ENCODE measurements at regions not wholly inside any gene's neighbourhood (a gene's known extent, or its start where the extent isn't known, plus 50 kb on each side); places are given as distances from the start of the nearest gene placed in this dataset.

- BruUV-seq (replicated peaks), result no TSS peak
- POLR2A ChIA-PET, result no interaction called here
Measured at GRCh38 chr2:12162269-12163247, 416.1 kb downstream of the LPIN1 start.

GRCh38 chr2:12163866-12164265, 417.4 kb downstream of the LPIN1 start:
- H3K79me2 ChIP-seq (ENCODE audit: insufficient read depth, low read depth, low read length), result no peaks in the 10 kb centered on the region

More at GRCh38 chr2:12162269-12163247, 416.1 kb downstream of the LPIN1 start:
- no peaks in the 10 kb centered on the region for H4K20me1 ChIP-seq (ENCODE audit: insufficient read depth, low read length)
- CTCF ChIA-PET (ENCODE audit: unreplicated experiment), result no interaction called here
- H3K4me1 ChIP-seq (ENCODE audit: insufficient read depth, low read length, poor library complexity, severe bottlenecking), result no peaks in the 10 kb centered on the region
- H3K79me2 ChIP-seq (ENCODE audit: insufficient read depth, low read depth, low read length), result no peaks in the 10 kb centered on the region
- H3K27ac ChIP-seq (ENCODE audit: low read depth, low read length, poor library complexity, severe bottlenecking), result no peak overlapping the region
- H3K9me2 ChIP-seq (ENCODE audit: insufficient read depth, low read length), result no peaks in the 10 kb centered on the region
- no peak for TF ChIP-seq EZH2phosphoT487 (IDR thresholded peaks at IDR 0.05; ENCODE audit: borderline replicate concordance, low read depth, low read length)
- no peak for TF ChIP-seq CTCF (conservative IDR thresholded peaks at IDR 0.05; ENCODE audit: low read length)
- intact Hi-C loops (cut with micrococcal nuclease; ENCODE audit: unreplicated experiment), result no loop called here
- H2AFZ ChIP-seq (ENCODE audit: low read length), result no peak overlapping the region
- no peak overlapping the region for H3K4me2 ChIP-seq (ENCODE audit: low read length)
- H3K4me3 ChIP-seq (ENCODE audit: low read depth, low read length, poor library complexity, severe bottlenecking), result no peak overlapping the region
- no peaks in the 10 kb centered on the region for H3K9me3 ChIP-seq (ENCODE audit: low read length)
- no peaks in the 10 kb centered on the region for H3K36me3 ChIP-seq (ENCODE audit: insufficient read depth, low read length)
- no peak for DNase-seq (ENCODE audit: low spot score)

More at GRCh38 chr2:12163866-12164265, 417.4 kb downstream of the LPIN1 start:
- ChIA-PET CTCF (ENCODE audit: unreplicated experiment) (no interaction called here), POLR2A (interaction anchor here (0.5 to 0.9 kb wide), 2 partner anchors 15 to 40 kb away, joined by 3 to 7 read pairs; no protein-coding TSS in a partner anchor)
- no TSS peak for BruUV-seq (replicated peaks)
- Histone ChIP-seq H3K4me2 (ENCODE audit: low read length) (no peak overlapping the region), H4K20me1 (ENCODE audit: insufficient read depth, low read length) (no peaks in the 10 kb centered on the region), H3K36me3 (ENCODE audit: insufficient read depth, low read length) (no peaks in the 10 kb centered on the region), H3K4me3 (ENCODE audit: low read depth, low read length, poor library complexity, severe bottlenecking) (no peak overlapping the region), H3K27ac (ENCODE audit: low read depth, low read length, poor library complexity, severe bottlenecking) (no peak overlapping the region), H3K4me1 (ENCODE audit: insufficient read depth, low read length, poor library complexity, severe bottlenecking) (no peaks in the 10 kb centered on the region), H3K9me2 (ENCODE audit: insufficient read depth, low read length) (no peaks in the 10 kb centered on the region), H3K9me3 (ENCODE audit: low read length) (no peaks in the 10 kb centered on the region), H2AFZ (ENCODE audit: low read length) (no peak overlapping the region)
- no peak for TF ChIP-seq EZH2phosphoT487 (IDR thresholded peaks at IDR 0.05; ENCODE audit: borderline replicate concordance, low read depth, low read length)
- TF ChIP-seq CTCF (conservative IDR thresholded peaks at IDR 0.05; ENCODE audit: low read length), result no peak
- intact Hi-C loops (cut with micrococcal nuclease; ENCODE audit: unreplicated experiment), result no loop called here
- DNase-seq (ENCODE audit: low spot score), result no peak
